HFFc6 (cell line): ENCODE measurements at regions not wholly inside any gene's neighbourhood (a gene's known extent, or its start where the extent isn't known, plus 50 kb on each side); places are given as distances from the start of the nearest gene placed in this dataset.

Source experiments
- DNase-seq: peaks from one replicate; pipeline ENCODE4 v3.0.0-alpha.2; 2018
- H3K27ac Mint-ChIP-seq: 2 replicates; pipeline ENCODE4 v1.8.0; 2020; ENCODE audit warnings: mild to moderate bottlenecking, mixed read lengths
- H3K27me3 Mint-ChIP-seq: 2 replicates; pipeline ENCODE4 v1.8.0; 2021; ENCODE audit warnings: mild to moderate bottlenecking, moderate library complexity, mixed read lengths; ENCODE audit not compliant: insufficient read depth
- H3K36me3 Mint-ChIP-seq: 2 replicates; pipeline ENCODE4 v1.8.0; 2021; ENCODE audit warnings: low read depth, mixed read lengths
- H3K4me1 Mint-ChIP-seq: 2 replicates; pipeline ENCODE4 v1.8.0; 2020; ENCODE audit warnings: low read depth, mixed read lengths
- H3K4me3 Mint-ChIP-seq: 2 replicates; pipeline ENCODE4 v1.8.0; 2020; ENCODE audit warnings: mild to moderate bottlenecking, moderate library complexity, mixed read lengths
- H3K9me3 Mint-ChIP-seq: 2 replicates; pipeline ENCODE4 v1.8.0; 2020; ENCODE audit warnings: mild to moderate bottlenecking, mixed read lengths
- CTCF ChIP-seq: fragments of 200-600 bp; sonication (generic); IDR thresholded peaks from 2 replicates; pipeline ENCODE4 v1.5.0; 2021; ENCODE audit warnings: antibody characterized with exemption, mild to moderate bottlenecking

GRCh38 chr2:193480187-193480586 lies 1285.5 kb upstream of the TMEFF2 start:
- Mint-ChIP-seq H3K27me3 (no peaks in the 10 kb centered on the region), H3K36me3 (no peaks in the 10 kb centered on the region), H3K4me1 (no peaks in the 10 kb centered on the region), H3K4me3 (no peak overlapping the region), H3K9me3 (peaks cover 21% of the 10 kb centered on the region), H3K27ac (no peak overlapping the region)
- no peak for TF ChIP-seq CTCF
- no peak for DNase-seq

- Mint-ChIP-seq H3K4me3 (no peak overlapping the region), H3K4me1 (no peaks in the 10 kb centered on the region), H3K9me3 (peaks cover 38% of the 10 kb centered on the region), H3K36me3 (no peaks in the 10 kb centered on the region), H3K27ac (no peak overlapping the region), H3K27me3 (peaks cover 2% of the 10 kb centered on the region; the same call in 1 of the 2 replicates)
- no peak for TF ChIP-seq CTCF
- no peak for DNase-seq
Measured at GRCh38 chr2:193476171-193476800, 1281.6 kb upstream of the TMEFF2 start.

GRCh38 chr2:193475038-193475437 lies 1280.3 kb upstream of the TMEFF2 start:
- no peak for DNase-seq
- Mint-ChIP-seq H3K9me3 (peaks cover 32% of the 10 kb centered on the region), H3K4me1 (no peaks in the 10 kb centered on the region), H3K36me3 (no peaks in the 10 kb centered on the region), H3K27ac (no peak overlapping the region), H3K4me3 (no peak overlapping the region), H3K27me3 (peaks cover 2% of the 10 kb centered on the region; the same call in 1 of the 2 replicates)
- TF ChIP-seq CTCF = no peak

GRCh38 chr2:193469251-193469650 lies 1274.5 kb upstream of the TMEFF2 start:
- peaks cover 2% of the 10 kb centered on the region; the same call in 1 of the 2 replicates for H3K27me3 Mint-ChIP-seq
- no peak for TF ChIP-seq CTCF

GRCh38 chr2:193467276-193467987 lies 1272.7 kb upstream of the TMEFF2 start:
- no peaks in the 10 kb centered on the region; the same call in 1 of the 2 replicates for H3K27me3 Mint-ChIP-seq
- no peak overlapping the region for H3K4me3 Mint-ChIP-seq
- H3K4me1 Mint-ChIP-seq = no peaks in the 10 kb centered on the region
- no peak overlapping the region for H3K27ac Mint-ChIP-seq
- no peak for DNase-seq
- H3K9me3 Mint-ChIP-seq = peaks cover 37% of the 10 kb centered on the region
- no peaks in the 10 kb centered on the region for H3K36me3 Mint-ChIP-seq
- no peak for TF ChIP-seq CTCF

More at GRCh38 chr2:193469251-193469650, 1274.5 kb upstream of the TMEFF2 start:
- DNase-seq = no peak
- Mint-ChIP-seq H3K4me1 (no peaks in the 10 kb centered on the region), H3K4me3 (no peak overlapping the region), H3K9me3 (peaks cover 30% of the 10 kb centered on the region), H3K36me3 (no peaks in the 10 kb centered on the region), H3K27ac (no peak overlapping the region)
